Activated T-helper 9 cell treated with anti-CD3 and anti-CD28 coated beads, Interleukin-2, amount 50 U/mL, for 16 hours (primary cell): ENCODE measurements at regions not wholly inside any gene's neighbourhood (a gene's known extent, or its start where the extent isn't known, plus 50 kb on each side); places are given as distances from the start of the nearest gene placed in this dataset.
"Not testable (repeated sequence)": the region's sequence is repeated elsewhere in the genome, so short reads cannot be mapped to it uniquely, and the experiment has no call there.

Source experiments
- DNase-seq: peaks from one replicate; pipeline ENCODE4 v3.0.0-alpha.2; 2020; ENCODE audit warnings: low read depth

- no peak for DNase-seq
Observed at GRCh38 chr10:130512936-130513335, 376.7 kb downstream of the GLRX3 start.

DNA sequence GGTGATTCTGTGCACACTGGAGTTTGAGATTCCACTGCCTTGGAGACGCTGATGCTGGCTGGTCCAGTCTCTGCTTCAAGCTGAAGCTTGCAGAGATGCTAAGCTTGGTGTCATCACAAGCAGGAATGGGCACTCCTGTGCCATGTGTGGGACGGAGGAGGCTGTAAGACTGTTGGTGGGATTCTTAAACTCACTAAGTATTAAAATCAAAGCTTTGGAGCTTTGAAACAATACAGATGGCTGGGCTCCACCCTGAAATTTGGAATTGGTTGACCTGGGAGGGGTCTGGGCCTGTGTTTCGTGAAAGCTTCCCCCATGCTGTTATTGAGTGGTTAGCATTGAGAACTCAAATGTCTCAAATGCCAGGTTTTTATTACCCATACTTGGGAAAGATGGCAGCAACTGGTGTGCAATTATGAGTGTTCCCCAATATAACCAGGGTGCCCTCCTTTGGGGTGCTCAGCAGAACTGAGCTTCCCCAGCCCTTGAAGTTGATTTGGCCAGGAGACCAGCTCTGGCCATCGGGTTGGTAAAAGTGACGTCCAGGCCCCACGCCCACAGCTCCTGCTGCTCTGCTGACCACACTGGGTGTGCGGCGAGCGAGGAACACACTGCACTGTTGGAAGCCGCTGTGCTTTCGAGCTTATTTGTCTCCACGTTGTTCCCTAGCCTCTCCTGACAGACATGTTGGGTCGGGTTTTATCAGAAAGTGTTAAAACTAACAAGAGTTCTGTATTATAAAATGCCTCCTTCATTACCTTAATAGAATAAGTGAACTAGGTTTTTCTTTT lies 377.7 kb downstream of the GLRX3 start:
- no peak for DNase-seq

DNA sequence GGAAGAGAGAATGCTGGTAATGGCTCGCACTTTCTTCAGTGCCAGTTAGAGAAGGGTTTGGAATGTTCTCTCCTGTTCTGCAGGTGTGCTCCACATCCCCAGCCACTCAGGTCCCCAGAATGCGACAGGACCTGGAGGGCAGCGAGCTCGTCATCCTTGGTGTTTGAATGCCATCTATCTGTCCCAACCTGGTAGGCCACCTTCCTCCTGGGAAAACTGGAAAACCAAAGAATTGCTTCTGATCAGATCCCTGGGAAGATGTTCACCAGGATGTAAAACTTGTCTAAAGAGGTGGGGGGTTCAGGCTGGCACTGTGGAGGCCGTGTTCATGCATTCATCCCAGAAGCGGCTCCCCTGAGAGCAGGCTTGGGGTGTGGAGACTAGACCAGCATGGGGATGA lies 379.5 kb downstream of the GLRX3 start:
- DNase-seq, result no peak

- no peak for DNase-seq
Observed at GRCh38 chr10:130516141-130516735, 380.0 kb downstream of the GLRX3 start.

DNA sequence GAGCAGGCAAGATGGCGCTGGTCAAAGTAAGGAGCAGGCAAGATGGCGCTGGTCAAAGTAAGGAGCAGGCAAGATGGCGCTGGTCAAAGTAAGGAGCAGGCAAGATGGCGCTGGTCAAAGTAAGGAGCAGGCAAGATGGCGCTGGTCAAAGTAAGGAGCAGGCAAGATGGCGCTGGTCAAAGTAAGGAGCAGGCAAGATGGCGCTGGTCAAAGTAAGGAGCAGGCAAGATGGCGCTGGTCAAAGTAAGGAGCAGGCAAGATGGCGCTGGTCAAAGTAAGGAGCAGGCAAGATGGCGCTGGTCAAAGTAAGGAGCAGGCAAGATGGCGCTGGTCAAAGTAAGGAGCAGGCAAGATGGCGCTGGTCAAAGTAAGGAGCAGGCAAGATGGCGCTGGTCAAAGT lies 382.7 kb downstream of the GLRX3 start:
- not testable (repeated sequence) for DNase-seq

GRCh38 chr10:130519791-130520190 lies 383.6 kb downstream of the GLRX3 start:
- DNase-seq, result no peak

GRCh38 chr10:130531312-130531711 lies 395.1 kb downstream of the GLRX3 start:
- no peak for DNase-seq

- no peak for DNase-seq
Observed at GRCh38 chr10:130541090-130541489, 404.9 kb downstream of the GLRX3 start.

DNA sequence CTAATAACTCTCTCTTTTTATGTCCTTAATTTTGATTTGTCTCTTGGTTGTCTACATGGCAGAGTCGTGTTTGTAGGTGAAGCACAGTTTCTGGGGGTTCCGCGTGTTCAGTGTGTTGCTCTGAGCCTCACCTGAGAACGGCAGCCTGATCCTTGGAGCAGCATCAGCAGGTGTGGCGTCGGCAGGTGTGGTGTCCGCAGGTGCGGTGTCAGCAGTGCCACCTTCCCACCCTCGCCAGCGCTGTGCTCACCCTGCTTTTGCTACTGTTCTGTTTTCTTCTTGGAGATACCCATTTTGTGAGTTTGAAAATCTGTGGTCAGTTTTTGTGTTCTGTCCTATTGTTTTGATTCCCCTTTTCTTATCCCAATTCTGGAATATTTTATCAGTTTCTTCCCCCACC lies 406.6 kb downstream of the GLRX3 start:
- no peak for DNase-seq

DNA sequence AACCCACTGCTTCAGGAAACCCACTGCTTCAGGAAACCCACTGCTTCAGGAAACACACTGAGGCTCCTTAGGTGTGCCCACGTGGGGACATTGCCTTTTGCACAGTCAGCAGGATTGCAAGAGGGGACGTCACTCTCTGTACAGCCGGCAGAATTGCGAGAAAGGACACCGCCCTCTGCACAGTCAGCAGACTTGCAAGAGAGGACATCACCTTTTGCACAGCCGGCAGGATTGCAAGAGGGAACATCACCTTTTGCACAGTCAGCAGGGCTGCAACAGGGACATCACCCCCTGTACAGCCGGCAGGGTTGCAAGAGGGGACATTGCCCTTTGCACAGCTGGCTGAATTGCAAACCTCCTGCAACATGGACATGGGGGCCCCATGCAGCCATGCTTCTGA lies 407.6 kb downstream of the GLRX3 start:
- no peak for DNase-seq

DNA sequence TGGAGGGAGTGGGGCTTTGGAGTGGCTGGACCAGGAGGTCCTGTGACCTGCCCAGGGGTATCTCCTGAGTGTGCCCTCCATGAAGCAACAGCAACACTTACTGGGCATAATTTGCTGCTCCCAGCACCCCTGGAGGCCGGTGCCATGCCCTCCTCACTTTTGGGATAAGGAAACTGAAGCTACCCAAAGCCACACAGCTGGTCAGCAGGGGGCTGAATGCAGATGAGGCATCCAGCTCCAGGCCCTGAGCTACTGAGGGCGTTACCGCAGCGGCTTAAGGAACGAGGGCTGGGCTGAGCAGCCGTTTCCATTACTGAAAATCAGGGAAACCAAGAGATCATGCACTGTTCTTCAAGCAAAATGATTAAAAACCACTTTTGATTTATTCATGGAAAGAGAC lies 408.9 kb downstream of the GLRX3 start:
- no peak for DNase-seq

DNA sequence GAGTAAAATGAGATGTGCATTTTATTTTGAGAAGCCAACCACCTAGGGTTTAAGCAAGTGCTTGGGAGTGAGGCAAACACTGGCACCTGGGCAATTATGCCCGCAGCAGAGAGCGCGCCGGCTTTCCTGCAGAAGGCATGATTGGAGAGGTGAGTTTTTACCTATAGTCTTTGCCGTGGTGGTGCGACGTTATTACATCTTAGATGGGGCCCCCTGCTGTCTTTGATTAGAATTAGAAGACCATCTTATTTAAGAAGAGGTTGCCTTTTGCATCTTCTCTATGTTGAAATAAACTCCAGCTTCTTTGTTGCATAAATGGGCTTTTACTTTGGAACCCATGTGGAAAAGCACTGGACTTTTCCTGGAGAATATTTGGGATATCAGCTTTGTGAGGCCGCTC lies 409.5 kb downstream of the GLRX3 start:
- DNase-seq, result no peak

DNA sequence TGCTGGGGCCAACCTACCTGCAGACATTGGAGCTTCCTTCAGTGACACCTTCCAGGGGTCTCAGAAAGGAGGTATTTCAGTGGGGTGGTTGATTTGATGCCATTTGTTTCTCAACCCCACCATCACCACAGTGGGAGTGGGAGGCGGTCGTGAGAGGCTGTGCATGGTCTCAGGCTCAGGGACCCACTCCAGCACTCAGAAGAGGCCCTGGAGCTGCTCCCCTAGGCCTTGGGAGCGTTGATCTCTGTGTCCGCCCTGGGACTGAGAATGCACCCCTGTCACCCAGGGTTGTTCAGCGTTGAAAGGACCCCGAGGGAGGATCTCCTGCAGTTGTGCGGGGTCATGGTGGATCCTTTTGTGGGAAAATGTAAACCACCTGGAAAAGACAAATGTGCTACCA lies 410.6 kb downstream of the GLRX3 start:
- no peak for DNase-seq

DNA sequence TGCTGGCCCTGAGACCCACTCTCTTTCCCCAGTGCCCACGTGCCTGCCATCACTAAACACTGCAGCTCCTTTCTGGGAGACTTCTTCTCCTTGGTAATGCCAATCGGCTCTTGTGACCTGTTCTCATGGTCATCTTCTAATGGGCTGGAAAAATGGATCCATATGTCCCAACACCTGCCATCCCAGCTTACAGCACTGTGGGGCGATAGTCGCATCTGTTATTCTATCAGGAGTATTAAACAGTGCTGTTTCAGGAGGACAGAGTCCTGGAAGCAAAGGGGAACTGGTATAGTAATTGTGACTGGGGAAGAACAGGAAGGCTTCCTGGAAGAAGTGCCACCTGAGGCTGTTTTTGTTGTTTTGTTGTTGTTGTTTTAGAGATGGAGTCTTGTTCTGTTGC lies 411.2 kb downstream of the GLRX3 start:
- DNase-seq, result no peak

- no peak for DNase-seq
Observed at GRCh38 chr10:130550952-130551674, 414.9 kb downstream of the GLRX3 start.

GRCh38 chr10:130551676-130552075 lies 415.5 kb downstream of the GLRX3 start:
- DNase-seq, result no peak

DNA sequence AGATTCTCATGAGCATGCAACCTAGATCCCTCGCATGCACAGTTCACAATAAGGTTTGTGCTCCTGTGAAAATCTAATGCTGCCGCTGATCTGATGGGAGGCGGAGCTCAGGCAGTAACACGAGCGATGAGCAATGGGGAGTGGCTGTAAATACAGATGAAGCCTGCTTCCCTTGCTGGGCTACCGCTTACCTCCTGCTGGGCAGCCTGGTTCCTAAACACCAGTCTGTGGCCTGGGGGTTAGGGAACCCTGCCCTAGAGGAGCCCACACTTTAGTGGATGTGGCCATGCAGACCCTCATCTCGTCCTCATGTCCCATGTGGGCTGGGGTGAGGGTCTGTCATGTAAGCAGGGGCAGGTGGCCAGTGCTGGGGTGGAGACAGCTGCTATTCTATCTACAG lies 417.6 kb downstream of the GLRX3 start:
- DNase-seq, result no peak

DNA sequence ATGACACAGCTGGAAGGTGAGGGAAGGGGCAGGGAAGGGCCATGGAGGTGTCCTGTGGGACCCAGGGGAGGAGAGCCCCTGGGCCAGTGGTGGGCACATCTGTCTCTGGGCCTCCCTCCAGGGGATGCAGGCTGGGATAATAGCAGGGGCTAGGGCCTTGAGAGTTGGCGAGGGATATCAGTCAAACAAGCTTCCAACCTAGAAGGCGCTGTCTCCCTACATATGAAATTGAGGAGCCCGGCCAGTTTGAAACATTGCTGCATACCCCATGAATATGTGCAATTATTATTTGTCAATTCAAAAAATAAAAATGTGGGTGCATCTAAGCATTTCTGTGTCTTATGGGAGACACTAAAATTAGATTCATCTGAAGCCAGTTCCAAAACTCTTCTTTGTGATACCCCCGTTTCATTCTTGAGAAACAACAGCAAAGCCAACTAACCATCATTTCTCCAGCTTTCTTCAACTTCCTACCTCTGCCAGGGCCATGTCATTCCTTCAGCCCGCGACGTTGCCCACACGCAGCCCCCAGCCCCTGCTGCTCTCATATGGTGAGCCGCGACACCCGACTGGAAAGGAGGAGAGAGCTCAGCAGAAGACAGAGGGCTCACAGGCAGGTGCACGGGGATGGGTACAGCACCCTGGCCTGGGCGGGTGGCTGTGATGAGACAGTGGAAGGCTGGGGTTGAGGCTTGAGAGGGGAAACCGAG lies 418.7 kb downstream of the GLRX3 start:
- DNase-seq, result no peak

DNA sequence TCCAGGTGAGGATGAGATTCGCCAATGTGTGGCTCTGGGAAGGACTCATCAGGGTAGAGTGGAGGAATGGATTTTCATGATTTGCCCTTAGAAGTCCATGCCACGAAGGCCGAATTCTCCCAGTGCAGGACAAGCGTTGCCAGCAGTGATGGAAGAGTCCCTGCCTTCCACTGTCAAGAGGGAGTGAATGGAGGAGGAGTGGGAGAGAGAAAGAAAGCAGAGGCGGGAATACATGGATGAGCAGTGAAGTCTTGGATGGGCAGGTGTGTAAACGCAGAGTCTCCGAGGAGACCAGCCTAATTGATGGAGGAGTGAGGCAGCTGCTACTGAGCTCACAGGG lies 419.2 kb downstream of the GLRX3 start:
- DNase-seq, result no peak

GRCh38 chr10:130557181-130557845 lies 421.1 kb downstream of the GLRX3 start:
- DNase-seq, result no peak

GRCh38 chr10:130558746-130559546 lies 422.8 kb downstream of the GLRX3 start:
- no peak for DNase-seq

GRCh38 chr10:130559547-130559880 lies 423.3 kb downstream of the GLRX3 start:
- DNase-seq, result no peak
